ENCODE measurements at regions not wholly inside any gene's neighbourhood (a gene's known extent, or its start where the extent isn't known, plus 50 kb on each side); places are given as distances from the start of the nearest gene placed in this dataset.

DNA sequence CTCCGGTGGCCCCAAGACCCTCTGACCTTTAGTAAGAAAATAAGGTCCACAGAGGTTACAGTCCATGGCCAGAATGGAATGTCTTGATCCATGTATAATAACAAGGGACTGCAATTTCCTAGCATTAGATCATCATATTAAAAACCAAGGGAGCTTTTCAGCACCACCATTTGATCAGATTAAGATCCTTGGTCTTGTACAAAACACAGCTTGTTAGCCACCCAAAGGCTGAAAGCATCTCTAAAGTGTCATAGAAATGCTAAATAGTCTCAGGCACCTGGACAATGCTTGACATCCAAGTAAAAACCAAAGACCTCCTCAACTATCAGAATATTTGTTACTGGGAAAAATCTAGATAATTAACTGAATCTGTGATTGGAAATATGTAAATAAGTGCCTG is 50.3 kb upstream of the VPS13A start:
- no peak for TF ChIP-seq SMAD3 (CRISPR knock-in tag; IDR thresholded peaks at IDR 0.05)
- TF ChIP-seq, protein P1, sequence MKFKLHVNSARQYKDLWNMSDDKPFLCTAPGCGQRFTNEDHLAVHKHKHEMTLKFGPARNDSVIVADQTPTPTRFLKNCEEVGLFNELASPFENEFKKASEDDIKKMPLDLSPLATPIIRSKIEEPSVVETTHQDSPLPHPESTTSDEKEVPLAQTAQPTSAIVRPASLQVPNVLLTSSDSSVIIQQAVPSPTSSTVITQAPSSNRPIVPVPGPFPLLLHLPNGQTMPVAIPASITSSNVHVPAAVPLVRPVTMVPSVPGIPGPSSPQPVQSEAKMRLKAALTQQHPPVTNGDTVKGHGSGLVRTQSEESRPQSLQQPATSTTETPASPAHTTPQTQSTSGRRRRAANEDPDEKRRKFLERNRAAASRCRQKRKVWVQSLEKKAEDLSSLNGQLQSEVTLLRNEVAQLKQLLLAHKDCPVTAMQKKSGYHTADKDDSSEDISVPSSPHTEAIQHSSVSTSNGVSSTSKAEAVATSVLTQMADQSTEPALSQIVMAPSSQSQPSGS (CRISPR knock-in tag; IDR thresholded peaks at IDR 0.05), result no peak
- TF ChIP-seq, protein P2, sequence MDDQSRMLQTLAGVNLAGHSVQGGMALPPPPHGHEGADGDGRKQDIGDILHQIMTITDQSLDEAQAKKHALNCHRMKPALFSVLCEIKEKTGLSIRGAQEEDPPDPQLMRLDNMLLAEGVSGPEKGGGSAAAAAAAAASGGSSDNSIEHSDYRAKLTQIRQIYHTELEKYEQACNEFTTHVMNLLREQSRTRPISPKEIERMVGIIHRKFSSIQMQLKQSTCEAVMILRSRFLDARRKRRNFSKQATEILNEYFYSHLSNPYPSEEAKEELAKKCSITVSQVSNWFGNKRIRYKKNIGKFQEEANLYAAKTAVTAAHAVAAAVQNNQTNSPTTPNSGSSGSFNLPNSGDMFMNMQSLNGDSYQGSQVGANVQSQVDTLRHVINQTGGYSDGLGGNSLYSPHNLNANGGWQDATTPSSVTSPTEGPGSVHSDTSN (CRISPR knock-in tag; IDR thresholded peaks at IDR 0.05; ENCODE audit: borderline replicate concordance), result no peak
- TF ChIP-seq, protein P3, sequence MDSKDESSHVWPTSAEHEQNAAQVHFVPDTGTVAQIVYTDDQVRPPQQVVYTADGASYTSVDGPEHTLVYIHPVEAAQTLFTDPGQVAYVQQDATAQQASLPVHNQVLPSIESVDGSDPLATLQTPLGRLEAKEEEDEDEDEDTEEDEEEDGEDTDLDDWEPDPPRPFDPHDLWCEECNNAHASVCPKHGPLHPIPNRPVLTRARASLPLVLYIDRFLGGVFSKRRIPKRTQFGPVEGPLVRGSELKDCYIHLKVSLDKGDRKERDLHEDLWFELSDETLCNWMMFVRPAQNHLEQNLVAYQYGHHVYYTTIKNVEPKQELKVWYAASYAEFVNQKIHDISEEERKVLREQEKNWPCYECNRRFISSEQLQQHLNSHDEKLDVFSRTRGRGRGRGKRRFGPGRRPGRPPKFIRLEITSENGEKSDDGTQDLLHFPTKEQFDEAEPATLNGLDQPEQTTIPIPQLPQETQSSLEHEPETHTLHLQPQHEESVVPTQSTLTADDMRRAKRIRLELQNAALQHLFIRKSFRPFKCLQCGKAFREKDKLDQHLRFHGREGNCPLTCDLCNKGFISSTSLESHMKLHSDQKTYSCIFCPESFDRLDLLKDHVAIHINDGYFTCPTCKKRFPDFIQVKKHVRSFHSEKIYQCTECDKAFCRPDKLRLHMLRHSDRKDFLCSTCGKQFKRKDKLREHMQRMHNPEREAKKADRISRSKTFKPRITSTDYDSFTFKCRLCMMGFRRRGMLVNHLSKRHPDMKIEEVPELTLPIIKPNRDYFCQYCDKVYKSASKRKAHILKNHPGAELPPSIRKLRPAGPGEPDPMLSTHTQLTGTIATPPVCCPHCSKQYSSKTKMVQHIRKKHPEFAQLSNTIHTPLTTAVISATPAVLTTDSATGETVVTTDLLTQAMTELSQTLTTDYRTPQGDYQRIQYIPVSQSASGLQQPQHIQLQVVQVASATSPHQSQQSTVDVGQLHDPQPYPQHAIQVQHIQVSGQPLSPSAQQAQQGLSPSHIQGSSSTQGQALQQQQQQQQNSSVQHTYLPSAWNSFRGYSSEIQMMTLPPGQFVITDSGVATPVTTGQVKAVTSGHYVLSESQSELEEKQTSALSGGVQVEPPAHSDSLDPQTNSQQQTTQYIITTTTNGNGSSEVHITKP (CRISPR knock-in tag; IDR thresholded peaks at IDR 0.05; ENCODE audit: low read depth), result no peak
